ENCODE measurements at regions not wholly inside any gene's neighbourhood (a gene's known extent, or its start where the extent isn't known, plus 50 kb on each side); places are given as distances from the start of the nearest gene placed in this dataset.

GRCh38 chr14:27553790-27554189 is 956.0 kb upstream of the NOVA1 start:
- no peaks in the 10 kb centered on the region for H3K36me3 ChIP-seq (ENCODE audit: insufficient read depth, low read length)
- no peaks in the 10 kb centered on the region for H3K79me2 ChIP-seq (ENCODE audit: insufficient read depth, low read length)
- Mint-ChIP-seq H3K4me3 (ENCODE audit: unreplicated experiment) (no peak overlapping the region), H3K27me3 (ENCODE audit: low read depth, unreplicated experiment) (no peaks in the 10 kb centered on the region), H3K4me1 (ENCODE audit: low read depth, unreplicated experiment) (no peaks in the 10 kb centered on the region), H3K27ac (ENCODE audit: unreplicated experiment) (no peak overlapping the region), H3K36me3 (ENCODE audit: low read depth, unreplicated experiment) (no peaks in the 10 kb centered on the region), H3K9me3 (ENCODE audit: unreplicated experiment) (no peaks in the 10 kb centered on the region)
- no peaks in the 10 kb centered on the region for H3K4me1 ChIP-seq (ENCODE audit: insufficient read depth, low read length)
- H3K9me3 ChIP-seq (ENCODE audit: insufficient read depth, low read depth, low read length) = no peaks in the 10 kb centered on the region
- H2AFZ ChIP-seq (ENCODE audit: low read depth, low read length) = no peak overlapping the region
- FAIRE-seq (no peak), DNase-seq (ENCODE audit: low read depth) (no peak)
- TF ChIP-seq, protein P1, sequence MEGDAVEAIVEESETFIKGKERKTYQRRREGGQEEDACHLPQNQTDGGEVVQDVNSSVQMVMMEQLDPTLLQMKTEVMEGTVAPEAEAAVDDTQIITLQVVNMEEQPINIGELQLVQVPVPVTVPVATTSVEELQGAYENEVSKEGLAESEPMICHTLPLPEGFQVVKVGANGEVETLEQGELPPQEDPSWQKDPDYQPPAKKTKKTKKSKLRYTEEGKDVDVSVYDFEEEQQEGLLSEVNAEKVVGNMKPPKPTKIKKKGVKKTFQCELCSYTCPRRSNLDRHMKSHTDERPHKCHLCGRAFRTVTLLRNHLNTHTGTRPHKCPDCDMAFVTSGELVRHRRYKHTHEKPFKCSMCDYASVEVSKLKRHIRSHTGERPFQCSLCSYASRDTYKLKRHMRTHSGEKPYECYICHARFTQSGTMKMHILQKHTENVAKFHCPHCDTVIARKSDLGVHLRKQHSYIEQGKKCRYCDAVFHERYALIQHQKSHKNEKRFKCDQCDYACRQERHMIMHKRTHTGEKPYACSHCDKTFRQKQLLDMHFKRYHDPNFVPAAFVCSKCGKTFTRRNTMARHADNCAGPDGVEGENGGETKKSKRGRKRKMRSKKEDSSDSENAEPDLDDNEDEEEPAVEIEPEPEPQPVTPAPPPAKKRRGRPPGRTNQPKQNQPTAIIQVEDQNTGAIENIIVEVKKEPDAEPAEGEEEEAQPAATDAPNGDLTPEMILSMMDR (IDR thresholded peaks at IDR 0.05; ENCODE audit: insufficient read depth, low read depth, low read length) = no peak
- no peak for TF ChIP-seq EZH2 (IDR thresholded peaks at IDR 0.05; ENCODE audit: insufficient read depth, low read length)
- H3K4me3 ChIP-seq (ENCODE audit: insufficient read depth, low read depth, low read length) = no peak overlapping the region
- no peak overlapping the region for H3K9ac ChIP-seq (ENCODE audit: low read length)
- H3K27ac ChIP-seq (ENCODE audit: low read depth, low read length) = no peak overlapping the region
- H4K20me1 ChIP-seq (ENCODE audit: insufficient read depth, low read length) = no peaks in the 10 kb centered on the region
- no peak overlapping the region for H3K4me2 ChIP-seq (ENCODE audit: low read length)
- no peaks in the 10 kb centered on the region for H3K27me3 ChIP-seq (ENCODE audit: insufficient read depth, low read length)

DNA sequence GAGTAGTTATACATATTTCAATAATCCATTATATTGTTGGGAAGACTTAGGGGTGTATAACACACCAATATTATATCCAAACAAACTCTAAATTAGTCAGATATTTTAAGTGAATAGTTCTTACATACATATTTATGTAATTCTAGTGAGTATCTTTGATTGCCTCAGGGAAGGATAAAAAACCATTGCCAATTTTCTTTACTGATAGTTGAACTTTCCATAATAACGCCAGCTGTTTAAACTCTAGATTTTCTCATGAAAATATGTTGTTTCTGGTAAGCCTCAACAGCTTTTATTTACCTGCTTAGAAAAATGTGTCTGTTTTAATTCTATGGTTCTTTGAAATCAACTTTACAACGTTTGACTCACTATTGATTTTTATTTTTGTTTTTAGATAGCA is 959.6 kb upstream of the NOVA1 start:
- H3K9me3 ChIP-seq (ENCODE audit: insufficient read depth, low read depth, low read length) = no peaks in the 10 kb centered on the region
- no peaks in the 10 kb centered on the region for H3K36me3 ChIP-seq (ENCODE audit: insufficient read depth, low read length)
- no peak overlapping the region for H2AFZ ChIP-seq (ENCODE audit: low read depth, low read length)
- DNase-seq (ENCODE audit: low read depth) = no peak
- no peak overlapping the region for H3K4me2 ChIP-seq (ENCODE audit: low read length)
- H3K9me3 Mint-ChIP-seq (ENCODE audit: unreplicated experiment) = no peaks in the 10 kb centered on the region
- H3K27me3 Mint-ChIP-seq (ENCODE audit: low read depth, unreplicated experiment) = no peaks in the 10 kb centered on the region
- no peak overlapping the region for H3K9ac ChIP-seq (ENCODE audit: low read length)
- H3K36me3 Mint-ChIP-seq (ENCODE audit: low read depth, unreplicated experiment) = no peaks in the 10 kb centered on the region
- no peaks in the 10 kb centered on the region for H4K20me1 ChIP-seq (ENCODE audit: insufficient read depth, low read length)
- no peaks in the 10 kb centered on the region for H3K4me1 Mint-ChIP-seq (ENCODE audit: low read depth, unreplicated experiment)
- no peaks in the 10 kb centered on the region for H3K4me1 ChIP-seq (ENCODE audit: insufficient read depth, low read length)
- no peak overlapping the region for H3K4me3 ChIP-seq (ENCODE audit: insufficient read depth, low read depth, low read length)
- no peak for FAIRE-seq
- no peak for TF ChIP-seq EZH2 (IDR thresholded peaks at IDR 0.05; ENCODE audit: insufficient read depth, low read length)
- TF ChIP-seq, protein P1 (IDR thresholded peaks at IDR 0.05; ENCODE audit: insufficient read depth, low read depth, low read length) = no peak
- H3K79me2 ChIP-seq (ENCODE audit: insufficient read depth, low read length) = no peaks in the 10 kb centered on the region
- no peak overlapping the region for H3K27ac ChIP-seq (ENCODE audit: low read depth, low read length)
- H3K4me3 Mint-ChIP-seq (ENCODE audit: unreplicated experiment) = no peak overlapping the region
- H3K27me3 ChIP-seq (ENCODE audit: insufficient read depth, low read length) = no peaks in the 10 kb centered on the region
- no peak overlapping the region for H3K27ac Mint-ChIP-seq (ENCODE audit: unreplicated experiment)

GRCh38 chr14:27559848-27560247 is 962.0 kb upstream of the NOVA1 start:
- no peaks in the 10 kb centered on the region for H3K27me3 Mint-ChIP-seq (ENCODE audit: low read depth, unreplicated experiment)
- no peak for FAIRE-seq

More at GRCh38 chr14:27559848-27560247, 962.0 kb upstream of the NOVA1 start:
- H3K4me3 Mint-ChIP-seq (ENCODE audit: unreplicated experiment) = no peak overlapping the region
- Histone ChIP-seq H3K79me2 (ENCODE audit: insufficient read depth, low read length) (no peaks in the 10 kb centered on the region), H3K9ac (ENCODE audit: low read length) (no peak overlapping the region), H2AFZ (ENCODE audit: low read depth, low read length) (no peak overlapping the region), H3K4me2 (ENCODE audit: low read length) (no peak overlapping the region), H3K9me3 (ENCODE audit: insufficient read depth, low read depth, low read length) (no peaks in the 10 kb centered on the region), H3K4me1 (ENCODE audit: insufficient read depth, low read length) (no peaks in the 10 kb centered on the region), H3K27me3 (ENCODE audit: insufficient read depth, low read length) (no peaks in the 10 kb centered on the region), H3K36me3 (ENCODE audit: insufficient read depth, low read length) (no peaks in the 10 kb centered on the region), H3K4me3 (ENCODE audit: insufficient read depth, low read depth, low read length) (no peak overlapping the region), H3K27ac (ENCODE audit: low read depth, low read length) (no peak overlapping the region), H4K20me1 (ENCODE audit: insufficient read depth, low read length) (no peaks in the 10 kb centered on the region)
- no peaks in the 10 kb centered on the region for H3K36me3 Mint-ChIP-seq (ENCODE audit: low read depth, unreplicated experiment)
- H3K9me3 Mint-ChIP-seq (ENCODE audit: unreplicated experiment) = no peaks in the 10 kb centered on the region
- TF ChIP-seq EZH2 (IDR thresholded peaks at IDR 0.05; ENCODE audit: insufficient read depth, low read length) = no peak
- TF ChIP-seq, protein P1 (IDR thresholded peaks at IDR 0.05; ENCODE audit: insufficient read depth, low read depth, low read length) = no peak
- no peak overlapping the region for H3K27ac Mint-ChIP-seq (ENCODE audit: unreplicated experiment)
- no peaks in the 10 kb centered on the region for H3K4me1 Mint-ChIP-seq (ENCODE audit: low read depth, unreplicated experiment)
- no peak for DNase-seq (ENCODE audit: low read depth)
